B cell (primary cell): ENCODE measurements at regions not wholly inside any gene's neighbourhood (a gene's known extent, or its start where the extent isn't known, plus 50 kb on each side); places are given as distances from the start of the nearest gene placed in this dataset.

Source experiments
- ATAC-seq: fragments of 200-7000 bp; cut with Tn5 transposase; one replicate; pipeline ENCODE4 v1.10.0; 2021; ENCODE audit warnings: low read depth, mild to moderate bottlenecking, moderate number of reproducible peaks, moderate library complexity
- CTCF ChIA-PET: fragments of 350-600 bp; sonication (Branson Sonifier 250); formaldehyde crosslinking; loops from one replicate; lab custom pipeline; 2021; ENCODE audit warnings: antibody characterized with exemption, inconsistent platforms; lab: Charles Lee
- POLR2A ChIA-PET: fragments of 350-600 bp; sonication (Branson Sonifier 250); formaldehyde crosslinking; loops from one replicate; lab custom pipeline; 2021; ENCODE audit warnings: antibody characterized with exemption; lab: Charles Lee
- DNase-seq: peaks from one replicate; pipeline ENCODE4 v3.0.0; 2013
- H2AFZ ChIP-seq: 2 replicates; pipeline ENCODE4 v1.6.1; 2012; ENCODE audit warnings: mild to moderate bottlenecking, low read depth, low read length; ENCODE audit not compliant: insufficient read depth, poor library complexity, severe bottlenecking
- H3K27ac ChIP-seq, 2 donors: 1 replicate in 1 of 2; 2 replicates in 1 of 2; pipeline ENCODE4 v1.5.1; 2012 to 2013; ENCODE audit warnings: low read length in 2 of 2, mild to moderate bottlenecking in 2 of 2, moderate library complexity in 1 of 2
- H3K27me3 ChIP-seq, 4 experiments: fragments of 200-600 bp in 1 of 4; sonication (generic) in 1 of 4; replicated peaks in 1 of 4; 1 replicate in 2 of 4; 2 replicates in 2 of 4; pipeline versions ENCODE4 v1.6.1 to v1.7.0; 2013 to 2016; ENCODE audit warnings: low read length in 3 of 4, mild to moderate bottlenecking in 2 of 4, mixed read lengths in 1 of 4, moderate library complexity in 1 of 4; ENCODE audit not compliant: insufficient read depth in 4 of 4, control insufficient read depth in 3 of 4; ENCODE audit errors: control extremely low read depth in 1 of 4
- H3K36me3 ChIP-seq, 2 experiments: replicated peaks in 1 of 2; 1 replicate in 1 of 2; 2 replicates in 1 of 2; pipeline versions ENCODE4 v1.6.1 to v1.7.1; 2013; ENCODE audit warnings: low read length in 1 of 2; ENCODE audit not compliant: insufficient read depth in 2 of 2, control insufficient read depth in 1 of 2; ENCODE audit errors: control extremely low read depth in 1 of 2, extremely low read depth in 1 of 2
- H3K4me1 ChIP-seq, 2 donors: fragments of 200-600 bp in 1 of 2; sonication (generic) in 1 of 2; 1 replicate in 1 of 2; 2 replicates in 1 of 2; pipeline versions ENCODE4 v1.5.1 to v1.6.1; 2013 to 2017; ENCODE audit warnings: low read length in 2 of 2; ENCODE audit not compliant: control insufficient read depth in 2 of 2, insufficient read depth in 2 of 2
- H3K4me2 ChIP-seq: replicated peaks from 2 replicates; pipeline ENCODE3; 2012; ENCODE audit warnings: mild to moderate bottlenecking, low read depth, low read length; ENCODE audit not compliant: poor library complexity, severe bottlenecking
- H3K4me3 ChIP-seq, 5 experiments: fragments of 200-600 bp in 1 of 5; sonication (generic) in 1 of 5; 1 replicate in 3 of 5; 2 replicates in 2 of 5; pipeline versions ENCODE4 v1.5.1 to v1.7.0; 2011 to 2016; ENCODE audit warnings: low read length in 4 of 5, mild to moderate bottlenecking in 4 of 5, low read depth in 2 of 5, control low read depth in 1 of 5, moderate library complexity in 1 of 5; ENCODE audit not compliant: insufficient read depth in 1 of 5; ENCODE audit errors: control extremely low read depth in 1 of 5, extremely low read depth in 1 of 5
- H3K79me2 ChIP-seq: fragments of 200-600 bp; sonication (generic); one replicate; pipeline ENCODE4 v1.6.0; 2016; ENCODE audit warnings: low read length; ENCODE audit not compliant: control insufficient read depth, insufficient read depth
- H3K9ac ChIP-seq: fragments of 200-600 bp; sonication (generic); 2 replicates; pipeline ENCODE4 v1.6.1; 2017; ENCODE audit warnings: mild to moderate bottlenecking, low read length, moderate library complexity
- H3K9me3 ChIP-seq, 3 donors: one replicate each; pipeline versions ENCODE4 v1.6.1 to v1.7.1; 2013; ENCODE audit warnings: low read length in 2 of 3; ENCODE audit not compliant: control insufficient read depth in 2 of 3, insufficient read depth in 1 of 3; ENCODE audit errors: control extremely low read depth in 1 of 3
- H4K20me1 ChIP-seq: 2 replicates; pipeline ENCODE4 v1.6.0; 2012; ENCODE audit warnings: mild to moderate bottlenecking, low read length; ENCODE audit not compliant: insufficient read depth, control insufficient read depth, poor library complexity, severe bottlenecking
- H3K27ac Mint-ChIP-seq: one replicate; pipeline ENCODE4 v1.8.0; 2021; ENCODE audit warnings: mixed read lengths
- H3K27me3 Mint-ChIP-seq: one replicate; pipeline ENCODE4 v1.8.0; 2021; ENCODE audit warnings: mixed read lengths
- H3K4me1 Mint-ChIP-seq: one replicate; pipeline ENCODE4 v1.8.0; 2021; ENCODE audit warnings: mixed read lengths
- H3K4me3 Mint-ChIP-seq: one replicate; pipeline ENCODE4 v1.8.0; 2021; ENCODE audit warnings: mixed read lengths
- H3K9me3 Mint-ChIP-seq: one replicate; pipeline ENCODE4 v1.8.0; 2022; ENCODE audit warnings: mixed read lengths; ENCODE audit not compliant: insufficient read depth
- CTCF ChIP-seq: fragments of 200-600 bp; IDR thresholded peaks from one replicate; pipeline ENCODE4 v1.8.0; 2022; ENCODE audit warnings: antibody characterized with exemption, mild to moderate bottlenecking
- EZH2 ChIP-seq: IDR thresholded peaks from 2 replicates; pipeline ENCODE4 v1.6.1; 2012; ENCODE audit warnings: borderline replicate concordance, low read depth, mild to moderate bottlenecking, moderate library complexity, low read length; ENCODE audit not compliant: insufficient read depth, poor library complexity, severe bottlenecking
- WGBS: methylation state at CpG from one replicate; pipeline ENCODE4 v1.1.5; 2013; ENCODE audit warnings: missing lambda C conversion rate; ENCODE audit not compliant: insufficient coverage; 5-methylcytosine and 5-hydroxymethylcytosine counted together
- intact Hi-C: fragments of 100-400 bp; cut with micrococcal nuclease; formaldehyde crosslinking; loops from one replicate; pipeline ENCODE4 v1.10.0; 2022

GRCh38 chr2:51232027-51232426 lies 200.1 kb upstream of the NRXN1 start:
- Histone ChIP-seq H3K79me2 (no peaks in the 10 kb centered on the region), H3K4me1 (no peaks in the 10 kb centered on the region), H3K27ac (no peak overlapping the region), H3K27me3 (no peaks in the 10 kb centered on the region), H3K4me3 (no peak overlapping the region), H2AFZ (no peak overlapping the region), H3K9ac (no peak overlapping the region), H3K9me3 (peaks cover 0 to 5% (median 0%) of the 10 kb centered on the region in 3 donors), H3K4me2 (no peak overlapping the region), H4K20me1 (no peaks in the 10 kb centered on the region), H3K36me3 (no peaks in the 10 kb centered on the region)
- DNase-seq (no peak), ATAC-seq (no peak)
- H3K27me3 Mint-ChIP-seq: no peaks in the 10 kb centered on the region
- no peak for TF ChIP-seq EZH2
- no peak for TF ChIP-seq CTCF
- peaks cover 7% of the 10 kb centered on the region for H3K9me3 Mint-ChIP-seq
- intact Hi-C loops: no loop called here
- H3K4me3 Mint-ChIP-seq: no peak overlapping the region
- ChIA-PET POLR2A (no interaction called here), CTCF (no interaction called here)
- no peak overlapping the region for H3K27ac Mint-ChIP-seq
- no peaks in the 10 kb centered on the region for H3K4me1 Mint-ChIP-seq
- no CpG with 5 or more reads among the region's 1 CpG for WGBS

GRCh38 chr2:51231071-51231470 lies 199.1 kb upstream of the NRXN1 start:
- no peak overlapping the region for H3K27ac Mint-ChIP-seq

More at GRCh38 chr2:51231071-51231470, 199.1 kb upstream of the NRXN1 start:
- intact Hi-C loops: no loop called here
- DNase-seq: no peak
- no peaks in the 10 kb centered on the region for H3K4me1 ChIP-seq
- H3K9me3 ChIP-seq: peaks cover 0 to 5% (median 0%) of the 10 kb centered on the region in 3 donors
- Mint-ChIP-seq H3K9me3 (peaks cover 7% of the 10 kb centered on the region), H3K4me1 (no peaks in the 10 kb centered on the region), H3K4me3 (no peak overlapping the region), H3K27me3 (no peaks in the 10 kb centered on the region)
- no peaks in the 10 kb centered on the region for H3K27me3 ChIP-seq
- H2AFZ ChIP-seq: no peak overlapping the region
- H3K4me3 ChIP-seq: no peak overlapping the region
- no peaks in the 10 kb centered on the region for H3K79me2 ChIP-seq
- TF ChIP-seq CTCF (no peak), EZH2 (no peak)
- H3K36me3 ChIP-seq: no peaks in the 10 kb centered on the region
- H4K20me1 ChIP-seq: no peaks in the 10 kb centered on the region
- WGBS: 100% methylated on average over 1 of the region's 2 CpGs
- CTCF ChIA-PET: no interaction called here
- no peak overlapping the region for H3K9ac ChIP-seq
- POLR2A ChIA-PET: no interaction called here
- no peak overlapping the region for H3K27ac ChIP-seq
- no peak for ATAC-seq
- no peak overlapping the region for H3K4me2 ChIP-seq
